GM12801 (cell line): ENCODE measurements at regions not wholly inside any gene's neighbourhood (a gene's known extent, or its start where the extent isn't known, plus 50 kb on each side); places are given as distances from the start of the nearest gene placed in this dataset.

ENCODE experiments used
- TF ChIP-seq, protein P1 (sequence below): IDR thresholded peaks from one replicate; pipeline ENCODE4 v1.5.1; 2011; ENCODE audit warnings: control low read depth; ENCODE audit not compliant: insufficient read length; ENCODE audit errors: extremely low read depth

DNA sequence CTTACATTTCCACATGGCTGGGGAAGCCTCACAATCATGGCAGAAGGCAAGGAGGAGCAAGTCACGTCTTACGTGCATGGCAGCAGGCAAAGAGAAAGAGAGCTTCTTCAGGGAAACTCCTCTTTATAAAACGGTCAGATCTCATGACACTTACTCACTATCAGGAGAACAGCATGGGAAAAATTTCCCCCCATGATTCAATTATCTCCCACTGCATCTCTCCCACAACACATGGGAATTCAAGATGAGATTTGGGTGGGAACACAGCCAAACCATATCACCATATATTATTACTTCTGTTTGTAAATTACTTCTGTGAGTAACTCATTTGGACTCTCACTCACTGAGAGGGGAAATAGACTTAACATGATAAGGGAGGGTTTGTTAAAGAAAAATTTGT is 1496.8 kb upstream of the TMEM132C start:
- TF ChIP-seq, protein P1, sequence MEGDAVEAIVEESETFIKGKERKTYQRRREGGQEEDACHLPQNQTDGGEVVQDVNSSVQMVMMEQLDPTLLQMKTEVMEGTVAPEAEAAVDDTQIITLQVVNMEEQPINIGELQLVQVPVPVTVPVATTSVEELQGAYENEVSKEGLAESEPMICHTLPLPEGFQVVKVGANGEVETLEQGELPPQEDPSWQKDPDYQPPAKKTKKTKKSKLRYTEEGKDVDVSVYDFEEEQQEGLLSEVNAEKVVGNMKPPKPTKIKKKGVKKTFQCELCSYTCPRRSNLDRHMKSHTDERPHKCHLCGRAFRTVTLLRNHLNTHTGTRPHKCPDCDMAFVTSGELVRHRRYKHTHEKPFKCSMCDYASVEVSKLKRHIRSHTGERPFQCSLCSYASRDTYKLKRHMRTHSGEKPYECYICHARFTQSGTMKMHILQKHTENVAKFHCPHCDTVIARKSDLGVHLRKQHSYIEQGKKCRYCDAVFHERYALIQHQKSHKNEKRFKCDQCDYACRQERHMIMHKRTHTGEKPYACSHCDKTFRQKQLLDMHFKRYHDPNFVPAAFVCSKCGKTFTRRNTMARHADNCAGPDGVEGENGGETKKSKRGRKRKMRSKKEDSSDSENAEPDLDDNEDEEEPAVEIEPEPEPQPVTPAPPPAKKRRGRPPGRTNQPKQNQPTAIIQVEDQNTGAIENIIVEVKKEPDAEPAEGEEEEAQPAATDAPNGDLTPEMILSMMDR = no peak

DNA sequence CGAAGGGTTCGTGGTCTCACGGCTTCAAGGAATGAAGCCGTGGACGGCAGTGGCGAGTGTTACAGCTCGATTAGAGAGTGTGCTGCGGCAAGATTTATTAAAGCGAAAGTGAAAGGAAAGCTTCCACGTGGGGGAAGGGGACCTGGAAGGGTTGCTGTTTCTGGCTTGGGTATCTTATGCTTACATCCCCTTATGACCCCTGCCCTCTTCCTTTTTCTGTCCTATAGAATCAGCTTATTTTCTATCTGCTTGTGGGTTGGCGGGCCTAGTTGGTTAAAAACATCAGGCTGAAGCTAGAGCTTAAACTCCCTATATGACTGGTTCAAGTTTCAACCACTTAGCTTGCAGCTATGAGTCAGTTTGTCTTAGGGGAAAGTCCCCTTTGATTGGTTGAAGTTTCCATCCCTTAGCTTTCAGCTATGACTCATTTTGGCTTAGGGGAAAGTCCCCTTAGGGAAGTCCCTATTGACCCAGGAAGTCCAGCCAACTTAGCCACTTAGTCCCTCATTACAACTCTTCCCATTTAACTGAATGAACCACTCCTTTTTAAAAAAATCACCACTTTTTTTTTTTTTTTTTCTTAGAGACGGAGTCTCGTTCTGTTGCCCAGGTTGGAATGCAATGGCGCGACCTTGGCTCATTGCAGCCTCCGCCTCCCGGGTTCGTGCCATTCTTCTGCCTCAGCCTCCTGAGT is 1494.7 kb upstream of the TMEM132C start:
- TF ChIP-seq, protein P1 = no peak

DNA sequence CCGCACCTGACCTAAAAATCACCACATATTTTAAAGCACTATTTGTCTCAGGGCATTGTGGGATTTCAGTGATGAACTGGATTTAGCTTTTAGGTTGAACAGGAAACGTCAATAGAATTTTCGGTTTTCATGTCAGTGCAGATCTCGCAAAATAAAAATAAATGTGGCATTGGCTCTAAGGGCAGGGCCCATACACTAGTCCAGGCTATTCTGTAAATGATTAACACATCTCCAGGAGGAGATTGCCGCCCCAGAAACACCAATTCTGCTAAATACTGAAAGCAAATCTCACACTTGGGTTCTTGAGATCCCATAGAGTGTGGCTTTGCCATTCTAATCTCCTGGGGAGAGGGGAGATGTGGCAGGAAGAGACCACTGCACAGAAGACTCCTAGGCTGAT is 1494.0 kb upstream of the TMEM132C start:
- TF ChIP-seq, protein P1 = no peak

DNA sequence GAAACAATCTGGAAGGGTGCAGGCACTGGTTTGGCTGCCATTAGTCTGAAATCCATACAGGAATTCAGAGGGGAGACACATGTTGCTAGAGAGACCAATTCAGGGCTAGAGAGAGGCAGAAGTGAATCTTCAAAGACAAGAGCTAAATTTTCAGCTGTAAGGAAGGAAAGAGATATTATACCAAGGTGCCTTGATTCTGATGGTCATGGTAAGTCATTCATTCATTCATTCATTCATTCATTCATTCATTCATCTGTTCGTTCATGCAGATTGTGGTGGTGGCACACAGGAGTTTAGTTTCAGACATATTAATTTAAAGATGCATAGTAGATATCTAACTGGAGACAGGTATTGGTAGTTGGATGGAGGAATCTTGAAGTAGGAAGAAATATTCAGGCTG is 1493.5 kb upstream of the TMEM132C start:
- TF ChIP-seq, protein P1 = no peak

DNA sequence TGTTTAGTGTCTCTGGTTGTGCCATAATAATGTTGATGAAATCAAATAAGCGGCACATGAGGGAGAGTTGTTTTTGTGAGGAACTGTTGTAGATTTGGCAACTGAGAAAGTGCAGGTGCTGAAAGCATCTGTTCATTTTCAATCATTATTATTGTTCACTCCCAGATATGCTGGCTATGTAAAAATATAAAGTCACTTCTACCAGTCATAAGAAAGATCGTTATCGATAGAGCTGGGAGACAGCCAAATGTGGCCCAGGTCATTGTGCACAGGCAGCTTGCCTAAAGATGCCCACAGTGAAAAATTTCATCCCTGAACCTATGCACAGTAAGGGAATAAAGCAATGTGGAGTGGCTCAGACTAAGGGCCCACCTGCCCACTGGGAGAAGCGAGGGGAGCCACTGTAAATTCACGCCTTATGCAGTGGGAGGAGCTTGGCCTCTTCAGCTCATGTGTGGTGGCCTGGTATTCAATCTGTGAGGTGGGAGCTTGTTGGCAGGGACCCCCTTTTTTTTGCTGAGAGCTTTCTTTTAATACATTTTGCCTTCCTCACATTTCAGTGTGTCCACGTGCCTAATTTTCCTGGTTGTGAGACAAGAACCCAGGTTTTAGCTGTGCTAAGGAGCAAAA is 1490.8 kb upstream of the TMEM132C start:
- TF ChIP-seq, protein P1 = no peak

DNA sequence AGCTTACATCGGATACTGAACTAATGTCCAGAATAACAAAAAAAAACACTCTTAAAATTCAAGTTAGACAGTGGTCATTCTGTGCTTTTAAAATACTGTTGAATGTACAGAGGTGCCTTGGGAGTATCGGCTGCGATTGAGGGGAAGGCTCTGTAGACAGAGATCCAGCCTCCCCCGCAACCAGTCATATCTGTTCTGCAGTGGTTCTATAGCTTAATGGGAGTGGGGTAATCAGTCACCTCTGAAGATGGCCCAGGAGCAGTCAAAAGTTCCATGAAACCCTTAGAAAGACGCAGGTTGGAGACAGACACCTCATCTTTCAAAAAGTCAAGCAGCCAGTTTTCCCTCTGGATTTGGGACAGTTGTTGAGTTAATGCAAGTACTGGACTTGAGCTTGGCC is 1486.6 kb upstream of the TMEM132C start:
- TF ChIP-seq, protein P1 = no peak

DNA sequence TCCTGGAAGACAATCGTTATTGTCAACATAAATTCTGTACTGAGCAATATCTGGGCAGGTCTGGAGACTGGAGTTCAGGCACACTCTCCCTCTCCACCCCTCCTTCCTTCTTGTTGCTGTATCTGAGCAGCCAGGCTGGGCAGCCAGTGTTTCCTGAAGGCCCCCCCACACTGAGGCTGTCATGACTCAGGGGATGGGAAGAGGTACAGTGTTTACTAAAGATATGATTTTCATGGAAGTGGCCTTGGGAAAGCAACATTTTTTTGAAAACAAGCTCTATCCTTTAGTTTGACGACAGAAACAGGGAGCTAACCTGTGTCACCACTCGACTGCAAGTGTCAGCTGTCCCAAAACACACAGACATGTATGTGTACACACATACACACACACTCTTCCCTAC is 1485.4 kb upstream of the TMEM132C start:
- TF ChIP-seq, protein P1 = no peak
